ENCODE measurements at regions not wholly inside any gene's neighbourhood (a gene's known extent, or its start where the extent isn't known, plus 50 kb on each side); places are given as distances from the start of the nearest gene placed in this dataset.

DNA sequence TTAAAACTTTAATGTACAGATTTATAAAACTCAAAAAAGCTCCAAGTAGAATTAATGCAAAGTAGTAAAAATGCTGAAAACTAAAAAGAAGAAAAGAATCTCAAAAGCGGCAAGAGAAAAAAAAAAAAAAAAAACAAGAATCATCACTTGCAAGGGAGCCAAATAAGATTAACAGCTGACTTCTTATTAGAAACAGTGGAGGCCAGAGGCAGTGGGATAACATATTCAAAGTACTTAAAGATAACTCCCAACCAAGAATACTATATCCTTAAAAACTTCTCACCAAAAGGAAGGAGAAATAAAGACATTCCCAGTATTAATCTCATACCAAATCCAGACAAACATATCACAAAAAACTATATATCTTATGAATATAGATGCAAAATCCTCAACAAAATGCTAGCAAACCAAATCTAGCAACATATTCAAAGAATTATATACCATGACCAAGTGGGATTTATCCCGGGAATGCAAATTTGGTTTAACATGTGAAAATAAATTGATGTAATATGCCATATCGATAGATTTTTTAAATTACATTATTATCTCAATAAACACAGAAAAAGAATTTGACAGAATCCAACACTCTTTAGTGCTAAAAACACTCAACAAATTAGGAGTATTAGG, 62.7 kb downstream of the CAMK2N1 start:
- Histone ChIP-seq H3K4me3 (ENCODE audit: low read depth, low read length) (no peak overlapping the region), H3K4me1 (ENCODE audit: control insufficient read depth, insufficient read depth, low read length, poor library complexity, severe bottlenecking) (no peaks in the 10 kb centered on the region), H3K27me3 (ENCODE audit: control insufficient read depth, insufficient read depth, low read length) (peaks cover 7% of the 10 kb centered on the region), H3K27ac (ENCODE audit: insufficient read depth, low read length, poor library complexity, severe bottlenecking) (no peak overlapping the region), H3K9me3 (ENCODE audit: control insufficient read depth in 2 of 2, low read length in 2 of 2) (peaks cover 13 to 29% of the 10 kb centered on the region in 2 experiments), H3K36me3 (ENCODE audit: control insufficient read depth, insufficient read depth, low read length) (no peaks in the 10 kb centered on the region)
- Mint-ChIP-seq H3K27me3 (peaks cover 11% of the 10 kb centered on the region), H3K27ac (no peak overlapping the region), H3K36me3 (no peaks in the 10 kb centered on the region), H3K4me3 (no peak overlapping the region), H3K9me3 (peaks cover 0 to 31% (median 14%) of the 10 kb centered on the region in 7 donors), H3K4me1 (no peaks in the 10 kb centered on the region)
- DNase-seq, result no peak
- ATAC-seq (ENCODE audit: low read depth in 2 of 2), result no peak

- peaks cover 0 to 31% (median 14%) of the 10 kb centered on the region in 7 donors for H3K9me3 Mint-ChIP-seq
- H3K27ac Mint-ChIP-seq, result no peak overlapping the region
- no peaks in the 10 kb centered on the region for H3K36me3 Mint-ChIP-seq
- Histone ChIP-seq H3K27ac (ENCODE audit: insufficient read depth, low read length, poor library complexity, severe bottlenecking) (no peak overlapping the region), H3K27me3 (ENCODE audit: control insufficient read depth, insufficient read depth, low read length) (peaks cover 7% of the 10 kb centered on the region), H3K4me1 (ENCODE audit: control insufficient read depth, insufficient read depth, low read length, poor library complexity, severe bottlenecking) (no peaks in the 10 kb centered on the region), H3K4me3 (ENCODE audit: low read depth, low read length) (no peak overlapping the region), H3K9me3 (ENCODE audit: control insufficient read depth in 2 of 2, low read length in 2 of 2) (peaks cover 13 to 29% of the 10 kb centered on the region in 2 experiments), H3K36me3 (ENCODE audit: control insufficient read depth, insufficient read depth, low read length) (no peaks in the 10 kb centered on the region)
- H3K27me3 Mint-ChIP-seq, result peaks cover 17% of the 10 kb centered on the region
- H3K4me3 Mint-ChIP-seq, result no peak overlapping the region
- H3K4me1 Mint-ChIP-seq, result no peaks in the 10 kb centered on the region
- no peak for ATAC-seq (ENCODE audit: low read depth in 2 of 2)
- no peak for DNase-seq
These were observed 64.6 kb downstream of the CAMK2N1 start for GRCh38 chr1:20421441-20421840.

DNA sequence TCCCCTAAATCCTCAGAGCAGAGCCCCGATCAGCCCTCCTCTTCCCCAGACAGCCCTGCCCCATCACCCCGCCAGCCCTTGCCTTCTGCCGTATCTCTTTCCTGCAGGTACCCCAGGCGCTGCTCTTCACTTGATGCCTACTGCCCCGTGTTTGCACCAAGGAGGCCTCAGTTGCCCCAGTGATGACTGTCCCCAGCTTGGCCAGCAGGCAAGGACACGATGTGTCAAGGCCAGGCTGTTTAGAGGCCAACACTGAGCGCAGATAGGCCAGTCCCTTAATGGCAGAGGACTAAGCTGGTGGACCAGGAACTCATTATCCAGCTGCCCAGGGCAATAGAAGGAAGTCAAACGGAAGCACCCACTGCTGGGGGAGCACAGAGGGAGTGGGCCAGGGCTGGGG, 68.4 kb downstream of the CAMK2N1 start:
- DNase-seq (no peak), ATAC-seq (ENCODE audit: low read depth in 2 of 2) (no peak)
- peaks cover 0 to 23% (median 3%) of the 10 kb centered on the region in 7 donors for H3K9me3 Mint-ChIP-seq
- H3K27me3 Mint-ChIP-seq, result peaks cover 22% of the 10 kb centered on the region
- H3K4me1 ChIP-seq (ENCODE audit: control insufficient read depth, insufficient read depth, low read length, poor library complexity, severe bottlenecking), result no peaks in the 10 kb centered on the region
- H3K27me3 ChIP-seq (ENCODE audit: control insufficient read depth, insufficient read depth, low read length), result peaks cover 5% of the 10 kb centered on the region
- no peaks in the 10 kb centered on the region for H3K36me3 ChIP-seq (ENCODE audit: control insufficient read depth, insufficient read depth, low read length)
- no peak overlapping the region for H3K27ac ChIP-seq (ENCODE audit: insufficient read depth, low read length, poor library complexity, severe bottlenecking)
- H3K9me3 ChIP-seq (ENCODE audit: control insufficient read depth in 2 of 2, low read length in 2 of 2), result peaks cover 0 to 10% of the 10 kb centered on the region in 2 experiments
- H3K27ac Mint-ChIP-seq, result no peak overlapping the region
- no peak overlapping the region for H3K4me3 ChIP-seq (ENCODE audit: low read depth, low read length)
- H3K4me3 Mint-ChIP-seq, result no peak overlapping the region
- H3K36me3 Mint-ChIP-seq, result no peaks in the 10 kb centered on the region
- H3K4me1 Mint-ChIP-seq, result no peaks in the 10 kb centered on the region

- Mint-ChIP-seq H3K4me1 (no peaks in the 10 kb centered on the region), H3K27ac (no peak overlapping the region), H3K9me3 (peaks cover 0 to 16% (median 3%) of the 10 kb centered on the region in 7 donors), H3K4me3 (no peak overlapping the region), H3K27me3 (peaks cover 22% of the 10 kb centered on the region), H3K36me3 (no peaks in the 10 kb centered on the region)
- no peak overlapping the region for H3K4me3 ChIP-seq (ENCODE audit: low read depth, low read length)
- no peak for DNase-seq
- ATAC-seq (ENCODE audit: low read depth in 2 of 2), result no peak
- H3K4me1 ChIP-seq (ENCODE audit: control insufficient read depth, insufficient read depth, low read length, poor library complexity, severe bottlenecking), result no peaks in the 10 kb centered on the region
- no peaks in the 10 kb centered on the region for H3K36me3 ChIP-seq (ENCODE audit: control insufficient read depth, insufficient read depth, low read length)
- H3K27ac ChIP-seq (ENCODE audit: insufficient read depth, low read length, poor library complexity, severe bottlenecking), result no peak overlapping the region
- H3K9me3 ChIP-seq (ENCODE audit: control insufficient read depth in 2 of 2, low read length in 2 of 2), result peaks cover 0 to 1% of the 10 kb centered on the region in 2 experiments
- H3K27me3 ChIP-seq (ENCODE audit: control insufficient read depth, insufficient read depth, low read length), result peaks cover 5% of the 10 kb centered on the region
These were observed 69.3 kb downstream of the CAMK2N1 start for GRCh38 chr1:20416706-20417105.

DNA sequence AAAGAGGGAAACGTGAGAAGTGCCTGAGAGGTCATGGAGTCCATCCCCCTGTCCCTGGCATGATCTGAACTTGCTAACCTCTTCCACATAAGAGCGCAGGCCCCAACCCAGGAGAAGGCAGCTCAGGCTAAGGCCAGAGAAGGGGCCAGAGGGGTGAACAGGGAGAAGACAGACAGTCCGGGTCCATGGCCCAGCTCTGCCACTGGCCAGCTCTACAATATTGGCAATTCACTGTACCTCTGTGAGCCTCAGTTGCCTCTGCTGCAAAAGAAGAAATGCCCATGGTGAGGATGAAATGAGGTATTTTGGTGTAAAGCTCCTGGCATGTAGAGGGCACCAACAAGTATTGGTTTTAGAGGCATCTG, 72.3 kb downstream of the CAMK2N1 start:
- Mint-ChIP-seq H3K27ac (no peak overlapping the region), H3K9me3 (peaks cover 0 to 4% (median 0%) of the 10 kb centered on the region in 7 donors), H3K36me3 (no peaks in the 10 kb centered on the region), H3K4me3 (no peak overlapping the region), H3K4me1 (no peaks in the 10 kb centered on the region), H3K27me3 (peaks cover 12% of the 10 kb centered on the region)
- Histone ChIP-seq H3K9me3 (ENCODE audit: control insufficient read depth in 2 of 2, low read length in 2 of 2) (no peaks in the 10 kb centered on the region), H3K27ac (ENCODE audit: insufficient read depth, low read length, poor library complexity, severe bottlenecking) (no peak overlapping the region), H3K36me3 (ENCODE audit: control insufficient read depth, insufficient read depth, low read length) (no peaks in the 10 kb centered on the region), H3K27me3 (ENCODE audit: control insufficient read depth, insufficient read depth, low read length) (no peaks in the 10 kb centered on the region), H3K4me3 (ENCODE audit: low read depth, low read length) (no peak overlapping the region), H3K4me1 (ENCODE audit: control insufficient read depth, insufficient read depth, low read length, poor library complexity, severe bottlenecking) (no peaks in the 10 kb centered on the region)
- no peak for DNase-seq
- no peak for ATAC-seq (ENCODE audit: low read depth in 2 of 2)

GRCh38 chr1:20413136-20413775, 72.8 kb downstream of the CAMK2N1 start:
- no peak overlapping the region for H3K27ac Mint-ChIP-seq
- H3K9me3 Mint-ChIP-seq, result peaks cover 0 to 4% (median 0%) of the 10 kb centered on the region in 7 donors
- no peaks in the 10 kb centered on the region for H3K36me3 ChIP-seq (ENCODE audit: control insufficient read depth, insufficient read depth, low read length)
- H3K4me3 Mint-ChIP-seq, result no peak overlapping the region
- peaks cover 12% of the 10 kb centered on the region for H3K27me3 Mint-ChIP-seq
- no peaks in the 10 kb centered on the region for H3K9me3 ChIP-seq (ENCODE audit: control insufficient read depth in 2 of 2, low read length in 2 of 2)
- DNase-seq (no peak), ATAC-seq (ENCODE audit: low read depth in 2 of 2) (no peak)
- no peak overlapping the region for H3K4me3 ChIP-seq (ENCODE audit: low read depth, low read length)
- no peaks in the 10 kb centered on the region for H3K36me3 Mint-ChIP-seq
- no peak overlapping the region for H3K27ac ChIP-seq (ENCODE audit: insufficient read depth, low read length, poor library complexity, severe bottlenecking)
- no peaks in the 10 kb centered on the region for H3K4me1 ChIP-seq (ENCODE audit: control insufficient read depth, insufficient read depth, low read length, poor library complexity, severe bottlenecking)
- H3K27me3 ChIP-seq (ENCODE audit: control insufficient read depth, insufficient read depth, low read length), result no peaks in the 10 kb centered on the region
- no peaks in the 10 kb centered on the region for H3K4me1 Mint-ChIP-seq

- DNase-seq (no peak), ATAC-seq (ENCODE audit: low read depth in 2 of 2) (no peak)
- no peaks in the 10 kb centered on the region for H3K4me1 ChIP-seq (ENCODE audit: control insufficient read depth, insufficient read depth, low read length, poor library complexity, severe bottlenecking)
- H3K27ac ChIP-seq (ENCODE audit: insufficient read depth, low read length, poor library complexity, severe bottlenecking), result no peak overlapping the region
- H3K4me3 ChIP-seq (ENCODE audit: low read depth, low read length), result no peak overlapping the region
- no peaks in the 10 kb centered on the region for H3K27me3 ChIP-seq (ENCODE audit: control insufficient read depth, insufficient read depth, low read length)
- no peak overlapping the region for H3K27ac Mint-ChIP-seq
- no peaks in the 10 kb centered on the region for H3K9me3 ChIP-seq (ENCODE audit: control insufficient read depth in 2 of 2, low read length in 2 of 2)
- H3K4me1 Mint-ChIP-seq, result no peaks in the 10 kb centered on the region
- H3K36me3 ChIP-seq (ENCODE audit: control insufficient read depth, insufficient read depth, low read length), result no peaks in the 10 kb centered on the region
- H3K27me3 Mint-ChIP-seq, result peaks cover 10% of the 10 kb centered on the region
- H3K9me3 Mint-ChIP-seq, result peaks cover 0 to 4% (median 0%) of the 10 kb centered on the region in 7 donors
- H3K36me3 Mint-ChIP-seq, result no peaks in the 10 kb centered on the region
- H3K4me3 Mint-ChIP-seq, result no peak overlapping the region
These were observed 74.6 kb downstream of the CAMK2N1 start for GRCh38 chr1:20411196-20411980.
